Liver (tissue), 8 donors: ENCODE measurements at regions not wholly inside any gene's neighbourhood (a gene's known extent, or its start where the extent isn't known, plus 50 kb on each side); places are given as distances from the start of the nearest gene placed in this dataset.

Source experiments
- DNase-seq: peaks from one replicate; pipeline ENCODE4 v3.0.0-alpha.2; 2017; ENCODE audit warnings: low spot score
- H3K27ac ChIP-seq, 2 donors: one replicate each; pipeline ENCODE4 v1.7.0; 2013; ENCODE audit warnings: inconsistent platforms in 2 of 2, low read length in 2 of 2, control low read depth in 1 of 2, low read depth in 1 of 2, mild to moderate bottlenecking in 1 of 2
- H3K27me3 ChIP-seq, 4 donors: one replicate each; pipeline versions ENCODE4 v1.6.1 to v1.7.0; 2013; ENCODE audit warnings: low read length in 3 of 4, inconsistent platforms in 1 of 4, mild to moderate bottlenecking in 1 of 4, moderate library complexity in 1 of 4; ENCODE audit not compliant: control insufficient read depth in 4 of 4, insufficient read depth in 4 of 4
- H3K36me3 ChIP-seq, 4 donors: one replicate each; pipeline versions ENCODE4 v1.6.1 to v1.7.0; 2013; ENCODE audit warnings: low read length in 3 of 4, mild to moderate bottlenecking in 3 of 4, low read depth in 1 of 4, moderate library complexity in 1 of 4; ENCODE audit not compliant: control insufficient read depth in 4 of 4, insufficient read depth in 3 of 4
- H3K4me1 ChIP-seq, 4 donors: one replicate each; pipeline versions ENCODE4 v1.6.1 to v1.7.0; 2013; ENCODE audit warnings: low read length in 3 of 4, mild to moderate bottlenecking in 3 of 4, moderate library complexity in 1 of 4; ENCODE audit not compliant: control insufficient read depth in 4 of 4, insufficient read depth in 4 of 4
- H3K4me3 ChIP-seq, 3 donors: one replicate each; pipeline versions ENCODE4 v1.6.1 to v1.7.0; 2013; ENCODE audit warnings: low read length in 3 of 3, control low read depth in 1 of 3, low read depth in 1 of 3, mild to moderate bottlenecking in 1 of 3
- H3K9ac ChIP-seq, 2 donors: one replicate each; pipeline ENCODE4 v1.7.0; 2013; ENCODE audit warnings: low read length in 2 of 2, mild to moderate bottlenecking in 2 of 2, moderate library complexity in 2 of 2, control low read depth in 1 of 2, low read depth in 1 of 2
- H3K9me3 ChIP-seq, 4 donors: one replicate each; pipeline versions ENCODE4 v1.6.1 to v1.7.0; 2013; ENCODE audit warnings: low read length in 3 of 4; ENCODE audit not compliant: control insufficient read depth in 4 of 4
- ATF3 ChIP-seq: IDR thresholded peaks from 2 replicates; pipeline ENCODE4 v1.6.1; 2016; ENCODE audit warnings: antibody characterized with exemption
- CTCF ChIP-seq: fragments of 150-350 bp; IDR thresholded peaks from 2 replicates; pipeline ENCODE4 v1.5.1; 2017; ENCODE audit warnings: improper control_type of control experiment, low read depth, low read length; ENCODE audit not compliant: missing input control
- EGR1 ChIP-seq, 2 donors: IDR thresholded peaks; 2 replicates each; pipeline ENCODE4 v1.6.1; 2016 to 2018; ENCODE audit warnings: antibody characterized with exemption in 2 of 2, low read depth in 2 of 2
- FOXA1 ChIP-seq: IDR thresholded peaks from 2 replicates; pipeline ENCODE4 v1.6.1; 2016; ENCODE audit warnings: antibody characterized with exemption
- FOXA2 ChIP-seq: IDR thresholded peaks from 2 replicates; pipeline ENCODE4 v1.6.1; 2016; ENCODE audit warnings: antibody characterized with exemption
- HNF4A ChIP-seq, 2 donors: conservative IDR thresholded peaks; 2 replicates each; pipeline ENCODE4 v1.6.1; 2016; ENCODE audit warnings: antibody characterized with exemption in 2 of 2, mild to moderate bottlenecking in 2 of 2
- HNF4G ChIP-seq: IDR thresholded peaks from 2 replicates; pipeline ENCODE4 v1.6.1; 2016; ENCODE audit warnings: antibody characterized with exemption
- JUND ChIP-seq, 2 donors: IDR thresholded peaks; 2 replicates each; pipeline ENCODE4 v1.6.1; 2016; ENCODE audit warnings: antibody characterized with exemption in 2 of 2
- MAX ChIP-seq: IDR thresholded peaks from 2 replicates; pipeline ENCODE4 v1.6.1; 2016; ENCODE audit warnings: antibody characterized with exemption
- NR2F2 ChIP-seq: IDR thresholded peaks from 2 replicates; pipeline ENCODE4 v1.6.1; 2016; ENCODE audit warnings: antibody characterized with exemption
- RXRA ChIP-seq, 2 donors: IDR thresholded peaks; 2 replicates each; pipeline ENCODE4 v1.6.1; 2017 to 2018; ENCODE audit warnings: antibody characterized with exemption in 2 of 2, mild to moderate bottlenecking in 1 of 2
- SP1 ChIP-seq: IDR thresholded peaks from 2 replicates; pipeline ENCODE4 v1.6.1; 2018; ENCODE audit warnings: antibody characterized with exemption, mild to moderate bottlenecking
- TAF1 ChIP-seq: conservative IDR thresholded peaks from 2 replicates; pipeline ENCODE4 v1.6.1; 2016; ENCODE audit warnings: antibody characterized with exemption, mild to moderate bottlenecking
- YY1 ChIP-seq: IDR thresholded peaks from 2 replicates; pipeline ENCODE4 v1.6.1; 2016; ENCODE audit warnings: antibody characterized with exemption, mild to moderate bottlenecking
- ZBTB33 ChIP-seq: IDR thresholded peaks from 2 replicates; pipeline ENCODE4 v1.6.1; 2016; ENCODE audit warnings: antibody characterized with exemption
- WGBS: extraction: QIAGEN DNeasy Blood & Tissue Kit; methylation state at CpG from one replicate; pipeline ENCODE4 v1.1.7; 2013; 5-methylcytosine and 5-hydroxymethylcytosine counted together
- TF ChIP-seq, protein P1 (sequence below): IDR thresholded peaks from 2 replicates; pipeline ENCODE4 v1.6.1; 2016; ENCODE audit warnings: antibody characterized with exemption, mild to moderate bottlenecking
- donor health status: healthy.
- donor health status: healthy.
- donor health status: healthy.
- donor health status: healthy.
- donor health status: healthy.

DNA sequence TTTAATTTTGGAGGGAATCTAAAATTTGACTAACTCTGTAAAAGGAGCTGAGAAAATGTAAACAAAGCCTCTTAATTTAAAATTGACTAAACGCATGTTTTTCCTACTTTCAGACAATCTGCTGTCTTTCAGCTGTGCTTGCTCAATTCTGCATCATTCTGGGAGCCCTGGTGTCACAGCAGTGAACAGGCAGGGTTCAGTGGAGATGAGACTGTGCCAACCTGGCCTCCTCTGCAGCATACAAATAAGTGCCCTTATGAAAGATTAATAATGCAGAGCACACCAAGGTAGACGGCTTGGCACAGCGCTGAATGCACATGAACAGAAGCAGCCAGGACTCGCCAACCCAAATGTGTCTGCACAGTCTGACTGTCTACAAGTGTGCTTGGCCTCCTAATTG, 222.0 kb upstream of the CHAC2 start:
- no peak for DNase-seq
- Histone ChIP-seq H3K27me3 (no peaks in the 10 kb centered on the region), H3K9ac (no peak overlapping the region), H3K4me1 (no peaks in the 10 kb centered on the region), H3K27ac (no peak overlapping the region), H3K9me3 (peaks cover 0 to 6% (median under 1%) of the 10 kb centered on the region in 4 donors), H3K36me3 (no peaks in the 10 kb centered on the region), H3K4me3 (no peak overlapping the region)
- no peak for TF ChIP-seq ZBTB33
- no peak for TF ChIP-seq EGR1 (IDR thresholded peaks at IDR 0.05; ENCODE audit: low read depth in 2 of 2)
- no peak for TF ChIP-seq SP1
- no peak for TF ChIP-seq FOXA1
- no peak for TF ChIP-seq NR2F2
- TF ChIP-seq CTCF, result no peak
- TF ChIP-seq ATF3, result no peak
- WGBS, result 81% methylated on average over 4 of the region's 4 CpGs

DNA sequence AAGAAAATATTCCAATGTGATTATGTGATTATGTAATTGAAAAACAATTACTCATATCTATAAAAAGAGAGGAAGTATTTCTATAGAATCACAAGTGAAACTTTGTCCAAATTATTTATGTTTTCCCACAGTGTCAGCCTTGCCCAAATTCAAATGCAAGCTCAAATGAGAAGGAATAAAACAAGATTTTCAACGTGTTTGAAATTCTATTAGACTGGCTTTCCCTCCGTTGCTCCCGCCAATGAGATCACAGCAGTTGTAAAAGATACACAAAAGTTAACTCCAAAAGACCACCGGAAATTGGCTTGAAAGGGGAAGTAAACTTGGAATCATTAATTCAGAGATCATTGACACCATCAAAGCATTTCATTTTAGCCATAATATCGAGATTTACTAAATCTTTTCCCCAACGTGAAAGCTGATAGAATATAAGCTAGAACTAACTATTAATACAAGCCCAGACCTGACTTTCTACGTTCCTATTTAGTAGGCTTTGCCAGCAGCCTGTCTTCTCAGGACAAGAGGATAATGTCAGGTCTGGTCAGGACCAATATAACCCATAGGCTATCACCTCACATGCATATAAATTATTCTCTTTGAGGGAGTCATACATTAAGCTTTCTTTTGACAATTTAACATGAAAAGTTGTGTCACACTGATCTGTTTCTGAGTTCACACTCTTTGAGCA, 222.6 kb upstream of the CHAC2 start:
- no peaks in the 10 kb centered on the region for H3K4me1 ChIP-seq
- DNase-seq, result no peak
- no peak for TF ChIP-seq YY1
- TF ChIP-seq CTCF, result no peak
- no peak for TF ChIP-seq MAX
- TF ChIP-seq RXRA (IDR thresholded peaks at IDR 0.05), result no peak
- no peak for TF ChIP-seq HNF4G
- no peak for TF ChIP-seq EGR1 (IDR thresholded peaks at IDR 0.05; ENCODE audit: low read depth in 2 of 2)
- TF ChIP-seq, protein P1, sequence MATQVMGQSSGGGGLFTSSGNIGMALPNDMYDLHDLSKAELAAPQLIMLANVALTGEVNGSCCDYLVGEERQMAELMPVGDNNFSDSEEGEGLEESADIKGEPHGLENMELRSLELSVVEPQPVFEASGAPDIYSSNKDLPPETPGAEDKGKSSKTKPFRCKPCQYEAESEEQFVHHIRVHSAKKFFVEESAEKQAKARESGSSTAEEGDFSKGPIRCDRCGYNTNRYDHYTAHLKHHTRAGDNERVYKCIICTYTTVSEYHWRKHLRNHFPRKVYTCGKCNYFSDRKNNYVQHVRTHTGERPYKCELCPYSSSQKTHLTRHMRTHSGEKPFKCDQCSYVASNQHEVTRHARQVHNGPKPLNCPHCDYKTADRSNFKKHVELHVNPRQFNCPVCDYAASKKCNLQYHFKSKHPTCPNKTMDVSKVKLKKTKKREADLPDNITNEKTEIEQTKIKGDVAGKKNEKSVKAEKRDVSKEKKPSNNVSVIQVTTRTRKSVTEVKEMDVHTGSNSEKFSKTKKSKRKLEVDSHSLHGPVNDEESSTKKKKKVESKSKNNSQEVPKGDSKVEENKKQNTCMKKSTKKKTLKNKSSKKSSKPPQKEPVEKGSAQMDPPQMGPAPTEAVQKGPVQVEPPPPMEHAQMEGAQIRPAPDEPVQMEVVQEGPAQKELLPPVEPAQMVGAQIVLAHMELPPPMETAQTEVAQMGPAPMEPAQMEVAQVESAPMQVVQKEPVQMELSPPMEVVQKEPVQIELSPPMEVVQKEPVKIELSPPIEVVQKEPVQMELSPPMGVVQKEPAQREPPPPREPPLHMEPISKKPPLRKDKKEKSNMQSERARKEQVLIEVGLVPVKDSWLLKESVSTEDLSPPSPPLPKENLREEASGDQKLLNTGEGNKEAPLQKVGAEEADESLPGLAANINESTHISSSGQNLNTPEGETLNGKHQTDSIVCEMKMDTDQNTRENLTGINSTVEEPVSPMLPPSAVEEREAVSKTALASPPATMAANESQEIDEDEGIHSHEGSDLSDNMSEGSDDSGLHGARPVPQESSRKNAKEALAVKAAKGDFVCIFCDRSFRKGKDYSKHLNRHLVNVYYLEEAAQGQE, result no peak
- no peak for TF ChIP-seq JUND (IDR thresholded peaks at IDR 0.05)
- no peak for TF ChIP-seq ZBTB33
- TF ChIP-seq NR2F2, result no peak
- no peak for TF ChIP-seq HNF4A (conservative IDR thresholded peaks at IDR 0.05)
- TF ChIP-seq FOXA2, result no peak
- no peak for TF ChIP-seq SP1
- no peak for TF ChIP-seq TAF1
- H3K9ac ChIP-seq, result no peak overlapping the region
- H3K27ac ChIP-seq, result no peak overlapping the region
- no peaks in the 10 kb centered on the region for H3K27me3 ChIP-seq
- H3K4me3 ChIP-seq, result no peak overlapping the region
- peaks cover 0 to 6% (median under 1%) of the 10 kb centered on the region in 4 donors for H3K9me3 ChIP-seq
- 71% methylated on average over 7 of the region's 7 CpGs for WGBS
- no peaks in the 10 kb centered on the region for H3K36me3 ChIP-seq
